Upper lobe of left lung (tissue), 6 donors: ENCODE measurements at regions not wholly inside any gene's neighbourhood (a gene's known extent, or its start where the extent isn't known, plus 50 kb on each side); places are given as distances from the start of the nearest gene placed in this dataset.
A peak's percentile ranks its signal among the peaks of the same experiment; 100 is the strongest.
"Not testable (repeated sequence)": the region's sequence is repeated elsewhere in the genome, so short reads cannot be mapped to it uniquely, and the experiment has no call there.

Source experiments
- ATAC-seq, 2 donors: fragments of 200-7000 bp; cut with Tn5 transposase; one replicate each; pipeline ENCODE4 v1.9.1; 2022; ENCODE audit warnings: mild to moderate bottlenecking in 2 of 2, moderate library complexity in 2 of 2; ENCODE audit not compliant: low FRiP score in 2 of 2
- DNase-seq, 2 donors: peaks; one replicate each; pipeline ENCODE4 v3.0.0-alpha.2; 2019 to 2020
- H3K27ac ChIP-seq, 4 donors: fragments of 200-600 bp; sonication (generic); one replicate each; pipeline ENCODE4 v1.5.1; 2016 to 2019
- H3K27me3 ChIP-seq, 4 donors: fragments of 200-600 bp; sonication (generic); one replicate each; pipeline ENCODE4 v1.5.1; 2017 to 2019
- H3K36me3 ChIP-seq, 4 donors: fragments of 200-600 bp; sonication (generic); one replicate each; pipeline ENCODE4 v1.5.1; 2016 to 2019
- H3K4me1 ChIP-seq, 4 donors: fragments of 200-600 bp; sonication (generic); one replicate each; pipeline ENCODE4 v1.5.1; 2018 to 2019
- H3K4me3 ChIP-seq, 4 donors: fragments of 200-600 bp; sonication (generic); one replicate each; pipeline ENCODE4 v1.5.1; 2017 to 2019; ENCODE audit warnings: mild to moderate bottlenecking in 2 of 4, moderate library complexity in 1 of 4
- H3K9me3 ChIP-seq, 4 donors: fragments of 200-600 bp; sonication (generic); one replicate each; pipeline ENCODE4 v1.5.1; 2018 to 2019
- CTCF ChIP-seq, 6 experiments: fragments of 450-650 bp in 4 of 6; fragments of 200-600 bp in 2 of 6; sonication (generic) in 2 of 6; IDR thresholded peaks; one replicate each; pipeline ENCODE4 v1.5.1; 2016 to 2019; ENCODE audit warnings: antibody characterized with exemption in 6 of 6
- EP300 ChIP-seq, 4 donors: sonication (generic); formaldehyde crosslinking; IDR thresholded peaks; one replicate each; pipeline ENCODE4 v1.5.1; 2017; ENCODE audit warnings: antibody characterized with exemption in 4 of 4, control low read depth in 2 of 4
- POLR2A ChIP-seq, 4 donors: fragments of 450-650 bp; IDR thresholded peaks; one replicate each; pipeline ENCODE4 v1.5.1; 2016 to 2017; ENCODE audit warnings: antibody characterized with exemption in 4 of 4, mild to moderate bottlenecking in 2 of 4
- POLR2AphosphoS5 ChIP-seq, 2 donors: sonication (generic); formaldehyde crosslinking; IDR thresholded peaks; one replicate each; pipeline ENCODE4 v1.5.1; 2017; ENCODE audit warnings: antibody characterized with exemption in 2 of 2
- WGBS, 2 donors: methylation state at CpG; one replicate each; pipeline ENCODE4 v1.1.5; 2017 to 2018; 5-methylcytosine and 5-hydroxymethylcytosine counted together
- donor health status: DM: no; HTN: no; CAD: no; lungs with moderate emphysema.
- donor health status: DM: no; HTN: yes; CAD: no; lungs with severe emphysema.

DNA sequence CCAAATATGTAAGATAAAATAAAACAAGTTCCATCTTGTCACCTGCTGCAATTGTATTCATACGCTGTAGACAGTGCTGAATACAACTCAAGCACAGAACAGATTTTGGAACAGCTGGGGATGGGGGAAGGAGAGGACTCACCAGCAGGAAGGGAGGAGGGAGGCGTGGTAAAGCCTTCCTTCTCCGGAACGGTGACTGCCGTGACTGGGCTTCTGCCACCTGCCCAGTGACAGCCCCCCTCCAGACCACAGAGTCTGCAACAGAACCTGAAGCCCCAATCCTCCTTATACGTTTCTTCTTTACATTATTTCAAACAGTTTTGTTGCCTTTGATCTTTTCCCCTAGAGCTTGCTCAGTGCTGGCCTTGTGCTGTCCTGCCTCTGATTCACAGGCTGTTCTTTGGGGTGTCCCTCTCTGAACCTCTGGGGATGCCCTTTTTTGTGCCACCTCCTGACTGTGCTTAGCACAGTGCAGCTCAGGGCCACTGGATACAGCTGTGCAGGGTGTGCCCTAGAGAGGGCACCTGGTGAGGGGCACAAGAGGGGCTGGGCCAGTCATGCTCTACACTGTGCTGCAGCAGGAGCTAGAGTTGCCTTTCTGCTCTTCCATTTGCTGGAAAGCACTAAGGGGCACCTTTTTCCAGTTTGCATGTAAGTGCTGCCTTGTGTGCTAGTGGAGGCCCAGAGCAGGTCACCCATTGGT, 213.0 kb downstream of the ZIC5 start:
- DNase-seq (no peak), ATAC-seq (peak in 1 of 2 donors; percentile 67)
- Histone ChIP-seq H3K36me3 (no peaks in the 10 kb centered on the region), H3K27me3 (no peaks in the 10 kb centered on the region), H3K9me3 (peaks cover 0 to 10% (median 5%) of the 10 kb centered on the region in 4 donors), H3K4me3 (no peak overlapping the region), H3K27ac (no peak overlapping the region), H3K4me1 (no peaks in the 10 kb centered on the region)
- 62 to 79% methylated on average over 6 of the region's 6 CpGs for WGBS, 2 donors
- TF ChIP-seq POLR2AphosphoS5 (IDR thresholded peaks at IDR 0.05) (no peak), CTCF (IDR thresholded peaks at IDR 0.05) (no peak), EP300 (IDR thresholded peaks at IDR 0.05) (no peak), POLR2A (IDR thresholded peaks at IDR 0.05) (no peak)

GRCh38 chr13:99757756-99758459, 213.7 kb downstream of the ZIC5 start:
- no peaks in the 10 kb centered on the region for H3K27me3 ChIP-seq
- H3K4me1 ChIP-seq = no peaks in the 10 kb centered on the region
- H3K4me3 ChIP-seq = no peak overlapping the region
- DNase-seq = no peak
- no peak for ATAC-seq
- H3K27ac ChIP-seq = no peak overlapping the region
- 87 to 92% methylated on average over 8 of the region's 8 CpGs for WGBS, 2 donors
- no peaks in the 10 kb centered on the region for H3K36me3 ChIP-seq
- no peak for TF ChIP-seq POLR2A (IDR thresholded peaks at IDR 0.05)
- no peak for TF ChIP-seq POLR2AphosphoS5 (IDR thresholded peaks at IDR 0.05)
- no peak for TF ChIP-seq CTCF (IDR thresholded peaks at IDR 0.05)
- no peak for TF ChIP-seq EP300 (IDR thresholded peaks at IDR 0.05)
- H3K9me3 ChIP-seq = peaks cover 0 to 10% (median 5%) of the 10 kb centered on the region in 4 donors

- ATAC-seq (no peak), DNase-seq (no peak)
Measured at GRCh38 chr13:99756281-99756680, 215.3 kb downstream of the ZIC5 start.

GRCh38 chr13:99754750-99755149, 216.8 kb downstream of the ZIC5 start:
- not testable (repeated sequence) for H3K4me3 ChIP-seq, ATAC-seq, H3K36me3 ChIP-seq, DNase-seq, H3K4me1 ChIP-seq, H3K9me3 ChIP-seq, H3K27ac ChIP-seq, H3K27me3 ChIP-seq
- 93 to 94% methylated on average over 18 of the region's 18 CpGs for WGBS, 2 donors

More at GRCh38 chr13:99756281-99756680, 215.3 kb downstream of the ZIC5 start:
- 95 to 98% methylated on average over 2 of the region's 2 CpGs for WGBS, 2 donors
- H3K27me3 ChIP-seq = no peaks in the 10 kb centered on the region
- H3K27ac ChIP-seq = no peak overlapping the region
- peaks cover 0 to 10% (median under 1%) of the 10 kb centered on the region in 4 donors for H3K9me3 ChIP-seq
- H3K4me3 ChIP-seq = no peak overlapping the region
- no peaks in the 10 kb centered on the region for H3K36me3 ChIP-seq
- H3K4me1 ChIP-seq = peaks cover 0 to 3% (median 0%) of the 10 kb centered on the region in 4 donors
- no peak for TF ChIP-seq EP300 (IDR thresholded peaks at IDR 0.05)
- no peak for TF ChIP-seq POLR2AphosphoS5 (IDR thresholded peaks at IDR 0.05)
- no peak for TF ChIP-seq CTCF (IDR thresholded peaks at IDR 0.05)
- no peak for TF ChIP-seq POLR2A (IDR thresholded peaks at IDR 0.05)

GRCh38 chr13:99752373-99752772, 219.2 kb downstream of the ZIC5 start:
- 93 to 100% methylated on average over 2 of the region's 2 CpGs for WGBS, 2 donors
- H3K27me3 ChIP-seq = no peaks in the 10 kb centered on the region
- H3K36me3 ChIP-seq = no peaks in the 10 kb centered on the region
- H3K27ac ChIP-seq = no peak overlapping the region
- peak; percentile 8 to 29 for ATAC-seq
- H3K4me1 ChIP-seq = peaks cover 0 to 3% (median 0%) of the 10 kb centered on the region in 4 donors
- H3K4me3 ChIP-seq = no peak overlapping the region
- H3K9me3 ChIP-seq = no peaks in the 10 kb centered on the region
- no peak for DNase-seq
- TF ChIP-seq EP300 (IDR thresholded peaks at IDR 0.05) = no peak
- no peak for TF ChIP-seq POLR2AphosphoS5 (IDR thresholded peaks at IDR 0.05)
- no peak for TF ChIP-seq CTCF (IDR thresholded peaks at IDR 0.05)
- TF ChIP-seq POLR2A (IDR thresholded peaks at IDR 0.05) = no peak
